SK-N-SH (cell line): ENCODE measurements at regions not wholly inside any gene's neighbourhood (a gene's known extent, or its start where the extent isn't known, plus 50 kb on each side); places are given as distances from the start of the nearest gene placed in this dataset.
A peak's percentile ranks its signal among the peaks of the same experiment; 100 is the strongest.

Source experiments
- CTCF ChIA-PET: fragments of 300-600, 350-600 bp; formaldehyde crosslinking; extraction: SDS; loops from one replicate; lab custom pipeline; 2021; lab: Yijun Ruan, JAX
- POLR2A ChIA-PET: fragments of 350-600 bp; sonication (Branson Sonifier 250); formaldehyde crosslinking; extraction: SDS; loops from one replicate; lab custom pipeline; 2020; ENCODE audit warnings: antibody characterized with exemption, inconsistent platforms; lab: Yijun Ruan, JAX
- DNase-seq: peaks from one replicate; pipeline ENCODE4 v3.0.0; 2012
- H2AFZ ChIP-seq: fragments of 200-600 bp; sonication (generic); 2 replicates; pipeline ENCODE4 v1.8.1; 2016; ENCODE audit warnings: antibody characterized with exemption, mild to moderate bottlenecking, low read depth
- H3F3A ChIP-seq: fragments of 200-600 bp; sonication (generic); replicated peaks from 2 replicates; pipeline ENCODE3; 2016; ENCODE audit warnings: antibody characterized with exemption, mild to moderate bottlenecking; ENCODE audit not compliant: insufficient read depth
- H3K27ac ChIP-seq, 2 experiments: fragments of 200-500 bp in 1 of 2; fragments of 200-600 bp in 1 of 2; sonication (Bioruptor generic) in 1 of 2; sonication (generic), shearing (Covaris generic) in 1 of 2; 2 replicates each; pipeline versions ENCODE4 v1.5.1 to v1.6.1; 2014 to 2016; ENCODE audit warnings: low read depth in 2 of 2, inconsistent platforms in 1 of 2, low read length in 1 of 2, mild to moderate bottlenecking in 1 of 2, mixed read lengths in 1 of 2
- H3K27me3 ChIP-seq: fragments of 200-600 bp; sonication (generic), shearing (Covaris generic); 2 replicates; pipeline ENCODE4 v1.6.1; 2016; ENCODE audit warnings: mixed run types; ENCODE audit not compliant: insufficient read depth
- H3K36me3 ChIP-seq, 2 experiments: fragments of 200-500 bp in 1 of 2; fragments of 200-600 bp in 1 of 2; sonication (Bioruptor generic) in 1 of 2; sonication (generic) in 1 of 2; replicated peaks in 1 of 2; 2 replicates each; pipeline versions ENCODE3 to v1.5.1; 2014 to 2016; ENCODE audit warnings: low read length in 1 of 2, mild to moderate bottlenecking in 1 of 2; ENCODE audit not compliant: insufficient read depth in 2 of 2, control insufficient read depth in 1 of 2
- H3K4me1 ChIP-seq, 2 experiments: fragments of 200-500 bp in 1 of 2; fragments of 200-600 bp in 1 of 2; sonication (Bioruptor generic) in 1 of 2; sonication (generic), shearing (Covaris generic) in 1 of 2; 2 replicates each; pipeline versions ENCODE4 v1.5.1 to v1.6.1; 2014 to 2016; ENCODE audit warnings: low read depth in 1 of 2, low read length in 1 of 2, mixed run types in 1 of 2; ENCODE audit not compliant: insufficient read depth in 2 of 2, control insufficient read depth in 1 of 2
- H3K4me2 ChIP-seq: fragments of 200-600 bp; sonication (generic), shearing (Covaris generic); 2 replicates; pipeline ENCODE4 v1.6.1; 2017; ENCODE audit warnings: mixed run types
- H3K4me3 ChIP-seq, 2 experiments: fragments of 200-500 bp in 1 of 2; fragments of 200-600 bp in 1 of 2; sonication (Bioruptor generic) in 1 of 2; sonication (generic), shearing (Covaris generic) in 1 of 2; 2 replicates each; pipeline versions ENCODE4 v1.5.1 to v1.8.1; 2014 to 2016; ENCODE audit warnings: low read depth in 2 of 2, inconsistent platforms in 1 of 2, low read length in 1 of 2, mild to moderate bottlenecking in 1 of 2, mixed read lengths in 1 of 2, moderate library complexity in 1 of 2
- H3K79me2 ChIP-seq: fragments of 200-600 bp; sonication (generic); 2 replicates; pipeline ENCODE4 v1.8.1; 2017; ENCODE audit warnings: mild to moderate bottlenecking; ENCODE audit not compliant: insufficient read depth
- H3K9ac ChIP-seq: fragments of 200-600 bp; sonication (generic); 2 replicates; pipeline ENCODE4 v1.6.1; 2017; ENCODE audit warnings: mixed run types
- H3K9me2 ChIP-seq: fragments of 200-600 bp; sonication (generic); 2 replicates; pipeline ENCODE4 v1.6.1; 2017; ENCODE audit warnings: mixed run types
- H3K9me3 ChIP-seq: fragments of 200-600 bp; sonication (generic); 2 replicates; pipeline ENCODE4 v1.6.1; 2017; ENCODE audit warnings: mixed run types, mild to moderate bottlenecking, moderate library complexity
- H4K20me1 ChIP-seq: fragments of 200-600 bp; sonication (generic); 2 replicates; pipeline ENCODE4 v1.6.1; 2017; ENCODE audit warnings: mild to moderate bottlenecking, mixed run types; ENCODE audit not compliant: insufficient read depth
- EP300 ChIP-seq, 2 experiments: IDR thresholded peaks; 2 replicates each; pipeline versions ENCODE4 v1.4.0 to v1.6.1; 2012; ENCODE audit warnings: borderline replicate concordance in 1 of 2, low read depth in 1 of 2, low read length in 1 of 2
- GABPA ChIP-seq: IDR thresholded peaks from 2 replicates; pipeline ENCODE4 v1.4.0; 2012; ENCODE audit warnings: low read depth, mild to moderate bottlenecking
- GATA2 ChIP-seq: sonication (generic); formaldehyde crosslinking; IDR thresholded peaks from 2 replicates; pipeline ENCODE4 v1.5.0; 2020; ENCODE audit warnings: mild to moderate bottlenecking, missing genetic modification reagents
- JUND ChIP-seq: IDR thresholded peaks from 2 replicates; pipeline ENCODE4 v1.4.0; 2012
- MEF2A ChIP-seq: IDR thresholded peaks from 2 replicates; pipeline ENCODE4 v1.4.0; 2012; ENCODE audit warnings: low read depth, borderline replicate concordance
- NRF1 ChIP-seq: IDR thresholded peaks from 2 replicates; pipeline ENCODE4 v1.6.1; 2012; ENCODE audit warnings: low read depth, mild to moderate bottlenecking, low read length
- REST ChIP-seq: IDR thresholded peaks from 2 replicates; pipeline ENCODE4 v1.6.1; 2012; ENCODE audit warnings: mild to moderate bottlenecking, low read depth, low read length, moderate library complexity
- RFX5 ChIP-seq: IDR thresholded peaks from 2 replicates; pipeline ENCODE4 v1.6.1; 2012; ENCODE audit warnings: mild to moderate bottlenecking, improper control_type of control experiment, low read length
- SMC3 ChIP-seq: IDR thresholded peaks from 2 replicates; pipeline ENCODE4 v1.6.1; 2012; ENCODE audit warnings: low read depth, low read length, improper control_type of control experiment
- TAF1 ChIP-seq: IDR thresholded peaks from 2 replicates; pipeline ENCODE4 v1.6.1; 2012; ENCODE audit warnings: low read depth, mild to moderate bottlenecking, low read length, moderate library complexity, borderline replicate concordance
- TCF12 ChIP-seq: IDR thresholded peaks from 2 replicates; pipeline ENCODE4 v1.4.0; 2012
- TEAD4 ChIP-seq: IDR thresholded peaks from 2 replicates; pipeline ENCODE4 v1.4.0; 2012; ENCODE audit warnings: mild to moderate bottlenecking, borderline replicate concordance; ENCODE audit not compliant: insufficient read depth
- USF1 ChIP-seq: IDR thresholded peaks from 2 replicates; pipeline ENCODE4 v1.4.0; 2012; ENCODE audit warnings: low read depth, borderline replicate concordance
- YY1 ChIP-seq: IDR thresholded peaks from 2 replicates; pipeline ENCODE4 v1.4.0; 2012; ENCODE audit warnings: low read depth, mild to moderate bottlenecking
- WGBS: methylation state at CpG from one replicate; pipeline ENCODE4 v1.1.6; 2017; ENCODE audit warnings: low lambda C conversion rate; 5-methylcytosine and 5-hydroxymethylcytosine counted together

GRCh38 chr4:180589575-180589974, 1653.6 kb upstream of the TENM3 start:
- Histone ChIP-seq H3K4me1 (no peaks in the 10 kb centered on the region; a peak in 1 of 4 replicates), H3K79me2 (no peaks in the 10 kb centered on the region), H3F3A (no peaks in the 10 kb centered on the region), H3K4me3 (no peak overlapping the region), H4K20me1 (no peaks in the 10 kb centered on the region), H3K9me3 (no peaks in the 10 kb centered on the region), H2AFZ (no peak overlapping the region), H3K27me3 (no peaks in the 10 kb centered on the region), H3K27ac (no peak overlapping the region), H3K4me2 (no peak overlapping the region), H3K36me3 (no peaks in the 10 kb centered on the region), H3K9me2 (no peaks in the 10 kb centered on the region), H3K9ac (no peak overlapping the region)
- no peak for DNase-seq
- ChIA-PET CTCF (no interaction called here), POLR2A (no interaction called here)
- TF ChIP-seq GABPA (no peak), YY1 (no peak)
- 36% methylated on average over 6 of the region's 9 CpGs for WGBS

GRCh38 chr4:180596888-180597483, 1646.2 kb upstream of the TENM3 start:
- H3K27ac ChIP-seq, result peak overlapping the region in 1 of 2 experiments; percentile 71; a peak in 2 of 4 replicates
- DNase-seq, result peak; percentile 55
- H3K9ac ChIP-seq, result no peak overlapping the region
- no peaks in the 10 kb centered on the region for H3F3A ChIP-seq
- 15% methylated on average over 3 of the region's 3 CpGs for WGBS
- CTCF ChIA-PET, result interaction anchor here (0.6 to 1.3 kb wide), 2 partner anchors 68 to 146 kb away, joined by 3 to 5 read pairs; no protein-coding TSS in a partner anchor
- H3K27me3 ChIP-seq, result no peaks in the 10 kb centered on the region
- no peak for TF ChIP-seq GABPA
- peak; percentile 56; the same call in 1 of the 2 replicates for TF ChIP-seq GATA2 (CRISPR knock-in tag)
- peak in 1 of 2 experiments; percentile 47; a peak in 1 of 4 replicates for TF ChIP-seq EP300 (IDR thresholded peaks at IDR 0.05; ENCODE audit: borderline replicate concordance in 1 of 2, low read depth in 1 of 2, low read length in 1 of 2)
- no peak for TF ChIP-seq TAF1
- no peak for TF ChIP-seq MEF2A
- TF ChIP-seq RFX5, result no peak
- no peak for TF ChIP-seq TEAD4
- no peak for TF ChIP-seq USF1
- TF ChIP-seq JUND, result no peak
- TF ChIP-seq SMC3, result no peak
- no peak for TF ChIP-seq REST
- TF ChIP-seq NRF1, result no peak
- peak; percentile 22; the same call in 1 of the 2 replicates for TF ChIP-seq TCF12
- no peak for TF ChIP-seq YY1
- TF ChIP-seq, all 33 proteins: peak for 3
- Histone ChIP-seq H3K4me1 (no peaks in the 10 kb centered on the region; a peak in 2 of 4 replicates), H3K4me3 (no peak overlapping the region), H3K79me2 (no peaks in the 10 kb centered on the region), H3K9me3 (no peaks in the 10 kb centered on the region), H3K36me3 (no peaks in the 10 kb centered on the region), H4K20me1 (no peaks in the 10 kb centered on the region), H3K4me2 (no peak overlapping the region), H2AFZ (no peak overlapping the region), H3K9me2 (no peaks in the 10 kb centered on the region)
- POLR2A ChIA-PET, result no interaction called here
